Duodenal mucosa (tissue), 2 donors: ENCODE measurements at regions not wholly inside any gene's neighbourhood (a gene's known extent, or its start where the extent isn't known, plus 50 kb on each side); places are given as distances from the start of the nearest gene placed in this dataset.
"Not testable (repeated sequence)": the region's sequence is repeated elsewhere in the genome, so short reads cannot be mapped to it uniquely, and the experiment has no call there.

Source experiments
- H3K27ac ChIP-seq: one replicate; pipeline ENCODE4 v1.7.0; 2013; ENCODE audit warnings: low read depth, low read length
- H3K27me3 ChIP-seq, 2 donors: one replicate each; pipeline ENCODE4 v1.7.0; 2013; ENCODE audit warnings: low read length in 2 of 2, control low read depth in 1 of 2; ENCODE audit not compliant: insufficient read depth in 2 of 2, control insufficient read depth in 1 of 2
- H3K36me3 ChIP-seq, 2 donors: one replicate each; pipeline ENCODE4 v1.7.0; 2013; ENCODE audit warnings: low read length in 2 of 2, control low read depth in 1 of 2; ENCODE audit not compliant: insufficient read depth in 2 of 2, control insufficient read depth in 1 of 2
- H3K4me1 ChIP-seq, 2 donors: one replicate each; pipeline ENCODE4 v1.7.0; 2013; ENCODE audit warnings: low read length in 2 of 2, control low read depth in 1 of 2; ENCODE audit not compliant: insufficient read depth in 2 of 2, control insufficient read depth in 1 of 2
- H3K4me3 ChIP-seq, 2 donors: one replicate each; pipeline ENCODE4 v1.7.0; 2013; ENCODE audit warnings: low read length in 2 of 2, low read depth in 1 of 2
- H3K9ac ChIP-seq, 2 donors: one replicate each; pipeline ENCODE4 v1.7.0; 2013; ENCODE audit warnings: low read length in 2 of 2, low read depth in 1 of 2
- H3K9me3 ChIP-seq, 2 donors: one replicate each; pipeline ENCODE4 v1.7.0; 2013; ENCODE audit warnings: low read length in 2 of 2, control low read depth in 1 of 2; ENCODE audit not compliant: control insufficient read depth in 1 of 2

DNA sequence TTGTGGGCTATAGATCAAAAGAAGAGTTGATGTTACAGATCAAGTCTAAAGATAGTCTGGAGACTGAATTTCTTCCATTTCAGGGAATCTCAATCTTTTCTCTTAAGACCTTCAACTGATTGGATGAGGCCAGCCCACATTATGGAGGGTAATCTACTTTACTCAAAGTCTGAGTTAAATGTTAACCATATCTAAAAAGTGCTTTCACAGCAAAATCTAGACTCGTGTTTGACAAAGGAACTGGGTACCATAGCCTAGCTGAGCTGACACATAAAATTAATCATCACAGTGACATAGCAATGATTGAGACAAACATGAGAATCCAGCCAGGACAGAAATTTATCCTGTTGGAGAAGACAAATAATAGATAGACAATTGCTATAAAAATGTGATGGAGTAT lies 407.9 kb upstream of the GRM7 start:
- Histone ChIP-seq H3K36me3 (no peaks in the 10 kb centered on the region), H3K9me3 (no peaks in the 10 kb centered on the region), H3K4me3 (no peak overlapping the region), H3K9ac (no peak overlapping the region), H3K27me3 (no peaks in the 10 kb centered on the region), H3K27ac (no peak overlapping the region), H3K4me1 (no peaks in the 10 kb centered on the region)

- Histone ChIP-seq H3K4me3 (no peak overlapping the region), H3K36me3 (no peaks in the 10 kb centered on the region), H3K4me1 (no peaks in the 10 kb centered on the region), H3K9me3 (no peaks in the 10 kb centered on the region), H3K27me3 (no peaks in the 10 kb centered on the region), H3K9ac (no peak overlapping the region), H3K27ac (no peak overlapping the region)
Measured at GRCh38 chr3:6455031-6455430, 405.9 kb upstream of the GRM7 start.

DNA sequence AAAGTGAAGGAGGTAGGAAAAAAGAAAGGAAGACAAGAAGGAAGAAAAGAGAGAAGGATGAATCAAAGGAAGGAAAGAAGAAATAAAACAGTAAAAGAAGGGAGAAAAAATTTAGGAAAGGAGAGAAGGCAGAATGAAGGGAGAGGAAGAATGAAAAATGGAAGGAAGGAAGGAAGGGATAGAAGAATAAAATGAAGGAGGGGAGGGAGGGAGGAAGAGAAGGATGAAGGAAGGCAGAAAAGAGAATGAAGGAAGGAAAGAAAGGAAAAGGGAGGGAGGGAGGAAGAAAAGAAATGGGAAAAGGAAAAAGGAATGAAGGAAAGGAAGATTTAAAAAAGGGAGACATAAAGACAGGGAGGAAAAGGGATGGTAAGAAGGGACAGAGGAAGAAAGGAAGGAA lies 393.7 kb upstream of the GRM7 start:
- Histone ChIP-seq H3K36me3 (no peaks in the 10 kb centered on the region), H3K27me3 (no peaks in the 10 kb centered on the region), H3K9me3 (no peaks in the 10 kb centered on the region), H3K4me3 (no peak overlapping the region), H3K9ac (no peak overlapping the region), H3K4me1 (no peaks in the 10 kb centered on the region), H3K27ac (no peak overlapping the region)

DNA sequence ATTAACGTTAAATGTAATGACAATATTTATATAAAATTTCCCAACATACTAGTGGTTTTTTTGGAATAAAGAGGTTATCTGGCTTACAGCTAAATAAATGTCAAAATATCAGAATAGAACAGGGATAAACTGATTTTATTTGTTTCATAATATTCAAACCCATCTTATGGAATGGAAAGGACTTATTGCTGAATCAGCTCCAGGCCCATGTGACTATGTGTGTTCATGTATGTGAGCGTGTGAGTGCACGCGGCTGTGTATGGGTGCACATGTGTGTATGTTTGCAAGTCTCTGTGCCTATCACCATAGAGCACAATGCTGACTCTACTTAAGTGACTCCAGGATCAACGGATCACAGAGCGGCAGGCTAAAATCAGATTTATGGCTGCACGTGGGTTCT lies 392.3 kb upstream of the GRM7 start:
- Histone ChIP-seq H3K9me3 (no peaks in the 10 kb centered on the region), H3K4me1 (no peaks in the 10 kb centered on the region), H3K27ac (no peak overlapping the region), H3K9ac (no peak overlapping the region), H3K36me3 (no peaks in the 10 kb centered on the region), H3K27me3 (no peaks in the 10 kb centered on the region), H3K4me3 (no peak overlapping the region)

DNA sequence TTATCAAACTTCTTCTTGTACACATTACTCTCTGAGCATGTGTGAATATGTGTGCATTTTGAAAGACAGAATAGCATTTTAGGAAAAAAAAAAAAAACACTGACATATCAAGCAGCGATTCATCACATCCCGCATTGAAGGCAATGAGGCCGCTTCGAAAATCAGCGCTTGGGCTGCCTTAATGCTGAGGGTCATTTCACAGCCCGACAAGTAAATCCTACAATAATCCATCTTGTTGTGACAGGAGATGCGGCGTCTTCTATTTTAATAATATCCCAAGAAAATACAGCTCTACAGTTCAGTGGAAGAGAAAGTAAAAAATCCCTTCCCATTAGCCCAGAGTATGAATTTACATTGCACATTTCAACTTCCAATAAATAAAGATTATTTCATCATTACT lies 389.2 kb upstream of the GRM7 start:
- Histone ChIP-seq H3K4me1 (no peaks in the 10 kb centered on the region), H3K4me3 (no peak overlapping the region), H3K9ac (no peak overlapping the region), H3K9me3 (no peaks in the 10 kb centered on the region), H3K27ac (no peak overlapping the region), H3K27me3 (no peaks in the 10 kb centered on the region), H3K36me3 (no peaks in the 10 kb centered on the region)

GRCh38 chr3:6490487-6491327 lies 370.2 kb upstream of the GRM7 start:
- H3K4me1 ChIP-seq, H3K27ac ChIP-seq, H3K4me3 ChIP-seq, H3K27me3 ChIP-seq, H3K9me3 ChIP-seq, H3K9ac ChIP-seq, H3K36me3 ChIP-seq: not testable (repeated sequence)

DNA sequence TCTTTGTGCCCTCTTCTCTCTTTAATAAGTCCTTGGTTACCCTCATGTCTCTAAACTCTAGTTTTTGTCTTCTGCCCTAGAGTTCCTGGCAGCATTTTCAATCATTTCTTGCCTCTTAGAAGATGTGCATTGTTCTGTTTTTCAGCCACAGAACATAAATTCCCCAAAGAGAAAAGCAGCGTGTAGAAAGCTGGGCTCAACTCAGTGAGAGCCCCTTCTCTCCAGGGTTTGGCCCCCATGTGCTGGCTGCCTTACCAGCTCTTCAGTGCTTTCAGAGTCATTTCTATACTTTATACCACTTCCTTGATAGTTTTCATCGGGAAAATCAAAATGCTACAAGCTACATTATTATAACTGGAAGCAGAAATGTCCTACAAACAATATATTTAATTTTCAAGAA lies 369.1 kb upstream of the GRM7 start:
- Histone ChIP-seq H3K4me1 (no peaks in the 10 kb centered on the region), H3K36me3 (no peaks in the 10 kb centered on the region), H3K27ac (no peak overlapping the region), H3K27me3 (no peaks in the 10 kb centered on the region), H3K9ac (no peak overlapping the region), H3K9me3 (no peaks in the 10 kb centered on the region), H3K4me3 (no peak overlapping the region)

DNA sequence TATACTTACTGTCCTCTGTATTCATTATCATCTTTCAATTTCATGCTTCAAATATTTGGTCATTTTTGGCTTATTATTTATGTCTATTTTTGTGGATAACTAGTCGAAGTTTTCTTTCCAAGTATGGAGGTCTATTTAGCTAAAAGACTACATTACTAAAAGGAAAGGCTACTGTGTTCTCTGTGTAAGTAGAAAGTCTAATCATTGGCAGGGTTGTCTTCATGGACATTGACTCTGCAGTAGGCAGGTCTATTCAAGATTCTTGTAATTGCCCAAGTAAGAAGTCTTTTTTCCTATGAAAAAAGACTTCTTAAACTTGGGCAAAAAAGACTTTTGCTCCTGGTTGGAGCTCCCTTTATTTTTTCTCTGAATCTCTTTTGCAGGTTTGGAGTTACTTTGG lies 368.6 kb upstream of the GRM7 start:
- no peak overlapping the region for H3K9ac ChIP-seq
- no peaks in the 10 kb centered on the region for H3K27me3 ChIP-seq
- H3K4me3 ChIP-seq, result no peak overlapping the region
- no peaks in the 10 kb centered on the region for H3K9me3 ChIP-seq
- no peaks in the 10 kb centered on the region for H3K4me1 ChIP-seq
- no peaks in the 10 kb centered on the region for H3K36me3 ChIP-seq
- no peak overlapping the region for H3K27ac ChIP-seq

GRCh38 chr3:6498944-6499343 lies 362.0 kb upstream of the GRM7 start:
- H3K9me3 ChIP-seq, H3K27me3 ChIP-seq, H3K27ac ChIP-seq, H3K4me3 ChIP-seq, H3K9ac ChIP-seq, H3K4me1 ChIP-seq, H3K36me3 ChIP-seq: not testable (repeated sequence)

DNA sequence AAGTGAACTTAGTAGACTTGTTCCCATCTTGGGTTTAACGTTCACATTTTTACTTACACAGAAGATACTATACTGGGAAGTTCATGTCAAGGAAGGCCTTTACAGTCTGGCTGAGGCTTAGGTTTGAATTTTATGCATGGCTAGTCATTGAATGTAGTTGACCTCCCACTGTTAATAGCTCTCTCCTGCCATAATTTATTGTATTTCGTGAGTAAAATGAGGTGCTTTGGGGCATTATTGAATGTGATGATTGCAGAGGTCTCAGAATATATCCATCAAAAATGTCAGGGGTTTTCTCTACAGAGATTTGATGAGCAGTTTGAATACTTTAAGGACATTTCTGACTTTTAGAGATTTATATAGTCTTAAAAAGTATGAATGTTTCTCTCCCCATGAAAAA lies 356.6 kb upstream of the GRM7 start:
- Histone ChIP-seq H3K9me3 (no peaks in the 10 kb centered on the region), H3K4me3 (no peak overlapping the region), H3K27ac (no peak overlapping the region), H3K27me3 (no peaks in the 10 kb centered on the region), H3K4me1 (no peaks in the 10 kb centered on the region), H3K9ac (no peak overlapping the region), H3K36me3 (no peaks in the 10 kb centered on the region)

DNA sequence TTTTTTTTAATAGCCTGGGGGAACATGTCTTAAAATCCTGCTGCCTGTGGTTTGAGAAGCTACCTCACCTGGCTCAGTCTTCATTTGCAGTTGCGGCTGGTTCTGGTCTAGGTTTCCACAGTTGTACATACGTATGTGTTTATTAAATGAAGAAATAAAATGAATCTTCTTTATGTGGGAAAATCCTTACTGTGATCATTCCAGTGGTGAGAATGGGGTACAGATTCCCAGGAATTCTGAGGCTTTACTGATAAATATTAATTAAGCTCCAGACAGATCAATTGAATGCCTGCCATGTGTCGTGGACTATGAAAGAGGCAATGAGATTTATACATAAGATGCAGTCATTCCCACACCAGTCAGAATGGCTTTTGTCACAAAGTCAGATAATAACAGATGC lies 356.1 kb upstream of the GRM7 start:
- H3K36me3 ChIP-seq, result no peaks in the 10 kb centered on the region
- no peaks in the 10 kb centered on the region for H3K27me3 ChIP-seq
- no peaks in the 10 kb centered on the region for H3K9me3 ChIP-seq
- no peak overlapping the region for H3K27ac ChIP-seq
- H3K4me1 ChIP-seq, result no peaks in the 10 kb centered on the region
- H3K4me3 ChIP-seq, result no peak overlapping the region
- H3K9ac ChIP-seq, result no peak overlapping the region
